ENCODE measurements at regions not wholly inside any gene's neighbourhood (a gene's known extent, or its start where the extent isn't known, plus 50 kb on each side); places are given as distances from the start of the nearest gene placed in this dataset.

- TF ChIP-seq, protein P1, sequence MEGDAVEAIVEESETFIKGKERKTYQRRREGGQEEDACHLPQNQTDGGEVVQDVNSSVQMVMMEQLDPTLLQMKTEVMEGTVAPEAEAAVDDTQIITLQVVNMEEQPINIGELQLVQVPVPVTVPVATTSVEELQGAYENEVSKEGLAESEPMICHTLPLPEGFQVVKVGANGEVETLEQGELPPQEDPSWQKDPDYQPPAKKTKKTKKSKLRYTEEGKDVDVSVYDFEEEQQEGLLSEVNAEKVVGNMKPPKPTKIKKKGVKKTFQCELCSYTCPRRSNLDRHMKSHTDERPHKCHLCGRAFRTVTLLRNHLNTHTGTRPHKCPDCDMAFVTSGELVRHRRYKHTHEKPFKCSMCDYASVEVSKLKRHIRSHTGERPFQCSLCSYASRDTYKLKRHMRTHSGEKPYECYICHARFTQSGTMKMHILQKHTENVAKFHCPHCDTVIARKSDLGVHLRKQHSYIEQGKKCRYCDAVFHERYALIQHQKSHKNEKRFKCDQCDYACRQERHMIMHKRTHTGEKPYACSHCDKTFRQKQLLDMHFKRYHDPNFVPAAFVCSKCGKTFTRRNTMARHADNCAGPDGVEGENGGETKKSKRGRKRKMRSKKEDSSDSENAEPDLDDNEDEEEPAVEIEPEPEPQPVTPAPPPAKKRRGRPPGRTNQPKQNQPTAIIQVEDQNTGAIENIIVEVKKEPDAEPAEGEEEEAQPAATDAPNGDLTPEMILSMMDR (IDR thresholded peaks at IDR 0.05; ENCODE audit: borderline replicate concordance, control extremely low read depth, extremely low read depth, insufficient read depth, missing control alignments): no peak
- no peak for DNase-seq (ENCODE audit: low spot score)
- in situ Hi-C loops (cut with MboI; ENCODE audit: low sequenced_read_pairs, unreplicated experiment): no loop called here
Observed at GRCh38 chr15:53462651-53463050, 296.8 kb downstream of the WDR72 start.

DNA sequence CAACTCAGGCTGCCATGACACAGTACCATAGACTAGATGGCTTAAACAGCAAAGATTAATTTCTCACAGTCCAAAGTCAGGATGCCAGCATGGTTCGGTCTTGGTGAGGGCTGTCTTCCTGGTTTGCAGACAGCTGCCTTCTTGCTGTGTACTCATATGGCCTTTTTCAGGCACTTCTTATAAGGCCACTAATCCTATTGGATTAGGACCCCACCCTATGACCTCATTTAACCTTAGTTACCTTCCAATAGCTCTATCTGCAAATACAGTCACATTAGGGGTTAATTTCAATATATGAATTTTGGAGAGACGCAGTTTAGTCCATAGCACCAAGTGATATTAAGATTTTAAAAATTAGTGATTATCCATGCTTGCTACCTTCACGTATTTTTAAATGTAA lies 297.8 kb downstream of the WDR72 start:
- TF ChIP-seq, protein P1 (IDR thresholded peaks at IDR 0.05; ENCODE audit: borderline replicate concordance, control extremely low read depth, extremely low read depth, insufficient read depth, missing control alignments): no peak
- in situ Hi-C loops (cut with MboI; ENCODE audit: low sequenced_read_pairs, unreplicated experiment): no loop called here
- no peak for DNase-seq (ENCODE audit: low spot score)

DNA sequence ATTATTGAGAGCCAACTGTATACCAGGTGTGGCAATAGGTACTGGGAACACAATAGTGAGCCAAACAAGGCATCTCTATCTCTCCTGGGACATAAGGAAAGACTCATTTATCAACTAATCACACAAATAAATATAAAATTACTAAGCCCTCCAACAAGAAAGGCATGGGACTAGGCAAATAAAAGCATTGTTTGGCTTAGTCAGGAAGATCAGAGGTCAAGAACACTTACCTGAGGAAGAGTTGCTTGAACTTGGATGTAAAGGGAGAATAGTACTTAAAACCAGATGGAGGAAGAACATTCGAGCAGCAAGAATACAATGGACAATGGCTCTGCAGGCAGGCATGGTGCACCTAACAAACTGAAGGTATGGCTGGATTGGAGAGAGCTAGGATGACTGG lies 300.7 kb downstream of the WDR72 start:
- in situ Hi-C loops (cut with MboI; ENCODE audit: low sequenced_read_pairs, unreplicated experiment): no loop called here
- no peak for DNase-seq (ENCODE audit: low spot score)
- TF ChIP-seq, protein P1 (IDR thresholded peaks at IDR 0.05; ENCODE audit: borderline replicate concordance, control extremely low read depth, extremely low read depth, insufficient read depth, missing control alignments): no peak

DNA sequence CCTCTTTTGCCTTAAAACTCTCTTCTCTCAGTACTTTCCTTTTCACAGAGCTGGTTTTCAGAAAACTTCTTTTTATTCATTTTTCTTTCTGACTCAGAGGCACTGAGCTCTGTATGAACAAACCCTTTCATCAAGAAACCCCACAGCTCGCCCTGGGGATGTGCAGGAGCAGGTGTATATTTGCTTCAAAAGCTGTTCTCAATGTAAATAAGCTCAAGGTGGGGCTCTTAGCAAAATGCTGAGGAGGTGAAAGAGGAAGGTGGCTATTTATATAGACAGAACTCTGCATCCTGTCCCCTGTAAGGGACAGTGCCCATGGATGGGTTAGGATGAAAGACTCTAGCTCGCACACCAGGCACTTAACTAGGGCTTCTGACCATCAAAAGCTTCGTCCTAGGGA lies 302.0 kb downstream of the WDR72 start:
- TF ChIP-seq, protein P1 (IDR thresholded peaks at IDR 0.05; ENCODE audit: borderline replicate concordance, control extremely low read depth, extremely low read depth, insufficient read depth, missing control alignments): no peak
- DNase-seq (ENCODE audit: low spot score): no peak
- in situ Hi-C loops (cut with MboI; ENCODE audit: low sequenced_read_pairs, unreplicated experiment): no loop called here

- TF ChIP-seq, protein P1 (IDR thresholded peaks at IDR 0.05; ENCODE audit: borderline replicate concordance, control extremely low read depth, extremely low read depth, insufficient read depth, missing control alignments): no peak
- no peak for DNase-seq (ENCODE audit: low spot score)
- in situ Hi-C loops (cut with MboI; ENCODE audit: low sequenced_read_pairs, unreplicated experiment): no loop called here
Observed at GRCh38 chr15:53454843-53455721, 304.4 kb downstream of the WDR72 start.

- no peak for DNase-seq (ENCODE audit: low spot score)
- TF ChIP-seq, protein P1 (IDR thresholded peaks at IDR 0.05; ENCODE audit: borderline replicate concordance, control extremely low read depth, extremely low read depth, insufficient read depth, missing control alignments): no peak
- in situ Hi-C loops (cut with MboI; ENCODE audit: low sequenced_read_pairs, unreplicated experiment): no loop called here
Observed at GRCh38 chr15:53454535-53454842, 305.0 kb downstream of the WDR72 start.
